Panc1 (cell line): ENCODE measurements at regions not wholly inside any gene's neighbourhood (a gene's known extent, or its start where the extent isn't known, plus 50 kb on each side); places are given as distances from the start of the nearest gene placed in this dataset.

Source experiments
- POLR2AphosphoS5 ChIP-seq: IDR thresholded peaks from 2 replicates; pipeline ENCODE4 v1.6.1; 2012; ENCODE audit warnings: mild to moderate bottlenecking, low read depth, low read length, moderate library complexity
- SIN3A ChIP-seq: IDR thresholded peaks from 2 replicates; pipeline ENCODE4 v1.6.1; 2012; ENCODE audit warnings: low read depth, mild to moderate bottlenecking, low read length, moderate library complexity, borderline replicate concordance; ENCODE audit not compliant: insufficient read depth
- TF ChIP-seq, protein P1 (sequence below): fragments of 450-650 bp; IDR thresholded peaks from 2 replicates; pipeline ENCODE4 v1.5.1; 2017; ENCODE audit warnings: mild to moderate bottlenecking

- TF ChIP-seq, protein P1, sequence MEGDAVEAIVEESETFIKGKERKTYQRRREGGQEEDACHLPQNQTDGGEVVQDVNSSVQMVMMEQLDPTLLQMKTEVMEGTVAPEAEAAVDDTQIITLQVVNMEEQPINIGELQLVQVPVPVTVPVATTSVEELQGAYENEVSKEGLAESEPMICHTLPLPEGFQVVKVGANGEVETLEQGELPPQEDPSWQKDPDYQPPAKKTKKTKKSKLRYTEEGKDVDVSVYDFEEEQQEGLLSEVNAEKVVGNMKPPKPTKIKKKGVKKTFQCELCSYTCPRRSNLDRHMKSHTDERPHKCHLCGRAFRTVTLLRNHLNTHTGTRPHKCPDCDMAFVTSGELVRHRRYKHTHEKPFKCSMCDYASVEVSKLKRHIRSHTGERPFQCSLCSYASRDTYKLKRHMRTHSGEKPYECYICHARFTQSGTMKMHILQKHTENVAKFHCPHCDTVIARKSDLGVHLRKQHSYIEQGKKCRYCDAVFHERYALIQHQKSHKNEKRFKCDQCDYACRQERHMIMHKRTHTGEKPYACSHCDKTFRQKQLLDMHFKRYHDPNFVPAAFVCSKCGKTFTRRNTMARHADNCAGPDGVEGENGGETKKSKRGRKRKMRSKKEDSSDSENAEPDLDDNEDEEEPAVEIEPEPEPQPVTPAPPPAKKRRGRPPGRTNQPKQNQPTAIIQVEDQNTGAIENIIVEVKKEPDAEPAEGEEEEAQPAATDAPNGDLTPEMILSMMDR, result no peak
- TF ChIP-seq SIN3A (no peak), POLR2AphosphoS5 (no peak)
Measured at GRCh38 chr5:124302533-124302932, 443.9 kb downstream of the ZNF608 start.
